Urinary bladder (tissue), 3 donors: ENCODE measurements at regions not wholly inside any gene's neighbourhood (a gene's known extent, or its start where the extent isn't known, plus 50 kb on each side); places are given as distances from the start of the nearest gene placed in this dataset.
"Not testable (repeated sequence)": the region's sequence is repeated elsewhere in the genome, so short reads cannot be mapped to it uniquely, and the experiment has no call there.

Source experiments
- DNase-seq: peaks from one replicate; pipeline ENCODE4 v3.0.0-alpha.2; 2015; ENCODE audit errors: extremely low spot score
- H3K27ac ChIP-seq: one replicate; pipeline ENCODE4 v1.5.1; 2013; ENCODE audit warnings: low read depth, mild to moderate bottlenecking, moderate library complexity
- H3K36me3 ChIP-seq: one replicate; pipeline ENCODE4 v1.6.1; 2013; ENCODE audit warnings: mild to moderate bottlenecking, moderate library complexity; ENCODE audit not compliant: insufficient read depth
- H3K4me1 ChIP-seq: one replicate; pipeline ENCODE4 v1.6.1; 2013; ENCODE audit warnings: mild to moderate bottlenecking, moderate library complexity; ENCODE audit not compliant: insufficient read depth
- H3K4me3 ChIP-seq: one replicate; pipeline ENCODE4 v1.5.1; 2013; ENCODE audit warnings: low read depth, low read length
- WGBS: extraction: QIAGEN DNeasy Blood & Tissue Kit; methylation state at CpG from one replicate; pipeline ENCODE4 v1.1.7; 2013; 5-methylcytosine and 5-hydroxymethylcytosine counted together
- donor health status: healthy with polysubstance abuse.
- donor health status: healthy.

- no peaks in the 10 kb centered on the region for H3K36me3 ChIP-seq
- 84% methylated on average over 4 of the region's 4 CpGs for WGBS
- H3K27ac ChIP-seq: no peak overlapping the region
- no peak overlapping the region for H3K4me3 ChIP-seq
- no peaks in the 10 kb centered on the region for H3K4me1 ChIP-seq
- DNase-seq: no peak
These were observed 73.1 kb upstream of the AMN1 start for GRCh38 chr12:31801872-31802271.

- no peaks in the 10 kb centered on the region for H3K36me3 ChIP-seq
- no peak overlapping the region for H3K27ac ChIP-seq
- no peaks in the 10 kb centered on the region for H3K4me1 ChIP-seq
- DNase-seq: no peak
- H3K4me3 ChIP-seq: no peak overlapping the region
- WGBS: 82% methylated on average over 13 of the region's 13 CpGs
These were observed 68.5 kb upstream of the AMN1 start for GRCh38 chr12:31797230-31797872.

- no peak for DNase-seq
- WGBS: 93% methylated on average over 11 of the region's 11 CpGs
- no peak overlapping the region for H3K4me3 ChIP-seq
- no peak overlapping the region for H3K27ac ChIP-seq
- H3K4me1 ChIP-seq: no peaks in the 10 kb centered on the region
- H3K36me3 ChIP-seq: no peaks in the 10 kb centered on the region
These were observed 67.6 kb upstream of the AMN1 start for GRCh38 chr12:31796270-31796951.

- Histone ChIP-seq H3K27ac (no peak overlapping the region), H3K4me3 (no peak overlapping the region), H3K36me3 (no peaks in the 10 kb centered on the region), H3K4me1 (no peaks in the 10 kb centered on the region)
- DNase-seq: no peak
- WGBS: 67% methylated on average over 5 of the region's 5 CpGs
These were observed 65.9 kb upstream of the AMN1 start for GRCh38 chr12:31794745-31795144.

- H3K4me1 ChIP-seq, DNase-seq, H3K4me3 ChIP-seq, H3K27ac ChIP-seq, H3K36me3 ChIP-seq: not testable (repeated sequence)
- 88% methylated on average over 3 of the region's 3 CpGs for WGBS
These were observed 62.4 kb upstream of the AMN1 start for GRCh38 chr12:31791265-31791664.

GRCh38 chr12:31790759-31791158 lies 61.9 kb upstream of the AMN1 start:
- Histone ChIP-seq H3K27ac (no peak overlapping the region), H3K4me3 (no peak overlapping the region), H3K36me3 (no peaks in the 10 kb centered on the region), H3K4me1 (no peaks in the 10 kb centered on the region)
- WGBS: 0% methylated on average over 1 of the region's 1 CpG
- DNase-seq: no peak

- WGBS: 76% methylated on average over 2 of the region's 2 CpGs
- no peak for DNase-seq
- Histone ChIP-seq H3K4me3 (no peak overlapping the region), H3K27ac (no peak overlapping the region), H3K36me3 (no peaks in the 10 kb centered on the region), H3K4me1 (no peaks in the 10 kb centered on the region)
These were observed 56.5 kb upstream of the AMN1 start for GRCh38 chr12:31785318-31785717.

- 64% methylated on average over 3 of the region's 3 CpGs for WGBS
- no peaks in the 10 kb centered on the region for H3K36me3 ChIP-seq
- no peak for DNase-seq
- no peaks in the 10 kb centered on the region for H3K4me1 ChIP-seq
- no peak overlapping the region for H3K4me3 ChIP-seq
- no peak overlapping the region for H3K27ac ChIP-seq
These were observed 55.3 kb upstream of the AMN1 start for GRCh38 chr12:31783996-31784645.

- Histone ChIP-seq H3K4me1 (no peaks in the 10 kb centered on the region), H3K4me3 (no peak overlapping the region), H3K36me3 (no peaks in the 10 kb centered on the region), H3K27ac (no peak overlapping the region)
- no peak for DNase-seq
- WGBS: 81% methylated on average over 1 of the region's 1 CpG
These were observed 54.7 kb upstream of the AMN1 start for GRCh38 chr12:31783556-31783955.

- Histone ChIP-seq H3K27ac (no peak overlapping the region), H3K4me3 (no peak overlapping the region), H3K4me1 (no peaks in the 10 kb centered on the region), H3K36me3 (no peaks in the 10 kb centered on the region)
- no peak for DNase-seq
- 88% methylated on average over 17 of the region's 17 CpGs for WGBS
These were observed 53.2 kb upstream of the AMN1 start for GRCh38 chr12:31781894-31782540.

GRCh38 chr12:31780096-31780495 lies 51.3 kb upstream of the AMN1 start:
- Histone ChIP-seq H3K4me1 (no peaks in the 10 kb centered on the region), H3K4me3 (no peak overlapping the region), H3K36me3 (no peaks in the 10 kb centered on the region), H3K27ac (no peak overlapping the region)
- DNase-seq: no peak
- 86% methylated on average over 5 of the region's 5 CpGs for WGBS

GRCh38 chr12:31778687-31779086 lies 49.9 kb upstream of the AMN1 start:
- no peak for DNase-seq
- Histone ChIP-seq H3K4me3 (no peak overlapping the region), H3K36me3 (no peaks in the 10 kb centered on the region), H3K27ac (no peak overlapping the region), H3K4me1 (no peaks in the 10 kb centered on the region)
- WGBS: 89% methylated on average over 5 of the region's 5 CpGs
